ENCODE measurements at regions not wholly inside any gene's neighbourhood (a gene's known extent, or its start where the extent isn't known, plus 50 kb on each side); places are given as distances from the start of the nearest gene placed in this dataset.

GRCh38 chrX:139200346-139200745, 330.2 kb upstream of the F9 start:
- no peak overlapping the region for H3K27ac Mint-ChIP-seq
- no peak for ATAC-seq (replicated peaks)
- no peaks in the 10 kb centered on the region for H3K9me3 Mint-ChIP-seq
- peaks cover 0 to 1% of the 10 kb centered on the region in 2 donors for H3K36me3 Mint-ChIP-seq
- no peak overlapping the region for H3K4me3 Mint-ChIP-seq
- H3K27me3 Mint-ChIP-seq: peaks cover 37 to 46% of the 10 kb centered on the region in 2 donors
- no peak for DNase-seq
- H3K4me1 Mint-ChIP-seq: peaks cover 5 to 7% of the 10 kb centered on the region in 2 donors

- Mint-ChIP-seq H3K4me3 (no peak overlapping the region), H3K9me3 (no peaks in the 10 kb centered on the region), H3K27ac (no peak overlapping the region), H3K4me1 (peaks cover 5 to 6% of the 10 kb centered on the region in 2 donors), H3K36me3 (peaks cover 0 to 1% of the 10 kb centered on the region in 2 donors), H3K27me3 (peaks cover 36 to 42% of the 10 kb centered on the region in 2 donors)
- no peak for DNase-seq
- ATAC-seq (replicated peaks): no peak
These were observed 330.6 kb upstream of the F9 start for GRCh38 chrX:139199933-139200332.

- Mint-ChIP-seq H3K4me3 (no peak overlapping the region), H3K27me3 (peaks cover 38% of the 10 kb centered on the region in 2 donors), H3K36me3 (peaks cover 0 to 1% of the 10 kb centered on the region in 2 donors), H3K27ac (no peak overlapping the region), H3K4me1 (peaks cover 3 to 6% of the 10 kb centered on the region in 2 donors), H3K9me3 (no peaks in the 10 kb centered on the region)
- DNase-seq: no peak
- no peak for ATAC-seq (replicated peaks)
These were observed 331.6 kb upstream of the F9 start for GRCh38 chrX:139198936-139199335.

- H3K4me1 Mint-ChIP-seq: no peaks in the 10 kb centered on the region
- H3K27me3 Mint-ChIP-seq: peaks cover 21 to 30% of the 10 kb centered on the region in 2 donors
- H3K4me3 Mint-ChIP-seq: no peak overlapping the region
- H3K36me3 Mint-ChIP-seq: no peaks in the 10 kb centered on the region
- H3K27ac Mint-ChIP-seq: no peak overlapping the region
- H3K9me3 Mint-ChIP-seq: no peaks in the 10 kb centered on the region
- ATAC-seq (replicated peaks): peak; percentile 46 to 61
- DNase-seq: no peak
These were observed 333.6 kb upstream of the F9 start for GRCh38 chrX:139196890-139197289.

- Mint-ChIP-seq H3K36me3 (no peaks in the 10 kb centered on the region), H3K4me3 (peak overlapping the region; percentile 66 to 79), H3K9me3 (no peaks in the 10 kb centered on the region), H3K4me1 (no peaks in the 10 kb centered on the region), H3K27ac (peak overlapping the region; percentile 25), H3K27me3 (peaks cover 20 to 28% of the 10 kb centered on the region in 2 donors)
- peak; percentile 74 to 75 for ATAC-seq (replicated peaks)
- no peak for DNase-seq
These were observed 335.8 kb upstream of the F9 start for GRCh38 chrX:139194571-139195280.

GRCh38 chrX:139192386-139192961, 338.1 kb upstream of the F9 start:
- Mint-ChIP-seq H3K36me3 (no peaks in the 10 kb centered on the region), H3K4me1 (no peaks in the 10 kb centered on the region), H3K4me3 (no peak overlapping the region), H3K9me3 (no peaks in the 10 kb centered on the region), H3K27me3 (peaks cover 12 to 22% of the 10 kb centered on the region in 2 donors), H3K27ac (no peak overlapping the region)
- ATAC-seq (replicated peaks) (no peak), DNase-seq (no peak)

- Mint-ChIP-seq H3K4me3 (no peak overlapping the region), H3K36me3 (no peaks in the 10 kb centered on the region), H3K9me3 (no peaks in the 10 kb centered on the region), H3K4me1 (no peaks in the 10 kb centered on the region), H3K27me3 (peaks cover 9 to 19% of the 10 kb centered on the region in 2 donors), H3K27ac (no peak overlapping the region)
- ATAC-seq (replicated peaks) (no peak), DNase-seq (no peak)
These were observed 338.7 kb upstream of the F9 start for GRCh38 chrX:139191746-139192385.

GRCh38 chrX:139191286-139191685, 339.3 kb upstream of the F9 start:
- ATAC-seq (replicated peaks): no peak
- no peaks in the 10 kb centered on the region for H3K36me3 Mint-ChIP-seq

GRCh38 chrX:139187738-139188137, 342.8 kb upstream of the F9 start:
- no peak for DNase-seq
- Mint-ChIP-seq H3K4me3 (no peak overlapping the region), H3K27me3 (peaks cover 0 to 7% of the 10 kb centered on the region in 2 donors), H3K36me3 (no peaks in the 10 kb centered on the region), H3K9me3 (no peaks in the 10 kb centered on the region), H3K4me1 (no peaks in the 10 kb centered on the region), H3K27ac (no peak overlapping the region)
- no peak for ATAC-seq (replicated peaks)

More at GRCh38 chrX:139191286-139191685, 339.3 kb upstream of the F9 start:
- no peaks in the 10 kb centered on the region for H3K4me1 Mint-ChIP-seq
- H3K9me3 Mint-ChIP-seq: no peaks in the 10 kb centered on the region
- no peak overlapping the region for H3K27ac Mint-ChIP-seq
- peaks cover 8 to 25% of the 10 kb centered on the region in 2 donors for H3K27me3 Mint-ChIP-seq
- H3K4me3 Mint-ChIP-seq: no peak overlapping the region
- DNase-seq: no peak

GRCh38 chrX:139186991-139187390, 343.5 kb upstream of the F9 start:
- Mint-ChIP-seq H3K4me1 (no peaks in the 10 kb centered on the region), H3K9me3 (no peaks in the 10 kb centered on the region), H3K4me3 (no peak overlapping the region), H3K36me3 (no peaks in the 10 kb centered on the region), H3K27me3 (peaks cover 0 to 7% of the 10 kb centered on the region in 2 donors), H3K27ac (no peak overlapping the region)
- ATAC-seq (replicated peaks) (no peak), DNase-seq (no peak)

- H3K4me3 Mint-ChIP-seq: no peak overlapping the region
- H3K9me3 Mint-ChIP-seq: no peaks in the 10 kb centered on the region
- no peak for ATAC-seq (replicated peaks)
- H3K4me1 Mint-ChIP-seq: no peaks in the 10 kb centered on the region
- no peaks in the 10 kb centered on the region for H3K36me3 Mint-ChIP-seq
- DNase-seq: no peak
- no peak overlapping the region for H3K27ac Mint-ChIP-seq
- no peaks in the 10 kb centered on the region for H3K27me3 Mint-ChIP-seq
These were observed 350.9 kb upstream of the F9 start for GRCh38 chrX:139179592-139179991.

GRCh38 chrX:139178980-139179379, 351.6 kb upstream of the F9 start:
- H3K27ac Mint-ChIP-seq: no peak overlapping the region
- H3K9me3 Mint-ChIP-seq: no peaks in the 10 kb centered on the region
- H3K36me3 Mint-ChIP-seq: no peaks in the 10 kb centered on the region
- H3K27me3 Mint-ChIP-seq: no peaks in the 10 kb centered on the region
- DNase-seq: no peak
- ATAC-seq (replicated peaks): no peak
- H3K4me1 Mint-ChIP-seq: no peaks in the 10 kb centered on the region
- H3K4me3 Mint-ChIP-seq: no peak overlapping the region

- Mint-ChIP-seq H3K36me3 (no peaks in the 10 kb centered on the region), H3K4me1 (no peaks in the 10 kb centered on the region), H3K27me3 (no peaks in the 10 kb centered on the region), H3K27ac (no peak overlapping the region), H3K9me3 (no peaks in the 10 kb centered on the region), H3K4me3 (no peak overlapping the region)
- ATAC-seq (replicated peaks) (no peak), DNase-seq (no peak)
These were observed 357.8 kb upstream of the F9 start for GRCh38 chrX:139172731-139173130.

- Mint-ChIP-seq H3K27ac (no peak overlapping the region), H3K4me3 (no peak overlapping the region), H3K9me3 (no peaks in the 10 kb centered on the region), H3K27me3 (no peaks in the 10 kb centered on the region), H3K4me1 (no peaks in the 10 kb centered on the region), H3K36me3 (no peaks in the 10 kb centered on the region)
- ATAC-seq (replicated peaks): no peak
- no peak for DNase-seq
These were observed 359.9 kb upstream of the F9 start for GRCh38 chrX:139170526-139171173.
